ENCODE measurements at regions not wholly inside any gene's neighbourhood (a gene's known extent, or its start where the extent isn't known, plus 50 kb on each side); places are given as distances from the start of the nearest gene placed in this dataset.

- DNase-seq (ENCODE audit: extremely low read depth, insufficient read length): no peak
- no peak for TF ChIP-seq CTCF (IDR thresholded peaks at IDR 0.05; ENCODE audit: insufficient read depth, low read length, poor library complexity, severe bottlenecking)
- Histone ChIP-seq H3K4me3 (replicated peaks; ENCODE audit: low read depth, low read length) (no peak overlapping the region), H3K36me3 (ENCODE audit: control insufficient read depth, insufficient read depth, low read length) (no peaks in the 10 kb centered on the region), H3K27me3 (replicated peaks; ENCODE audit: control insufficient read depth, insufficient read depth, low read length) (no peaks in the 10 kb centered on the region; the same call in 1 of the 2 replicates)
Observed at GRCh38 chrX:137431693-137432488, 134.0 kb upstream of the ZIC3 start.

DNA sequence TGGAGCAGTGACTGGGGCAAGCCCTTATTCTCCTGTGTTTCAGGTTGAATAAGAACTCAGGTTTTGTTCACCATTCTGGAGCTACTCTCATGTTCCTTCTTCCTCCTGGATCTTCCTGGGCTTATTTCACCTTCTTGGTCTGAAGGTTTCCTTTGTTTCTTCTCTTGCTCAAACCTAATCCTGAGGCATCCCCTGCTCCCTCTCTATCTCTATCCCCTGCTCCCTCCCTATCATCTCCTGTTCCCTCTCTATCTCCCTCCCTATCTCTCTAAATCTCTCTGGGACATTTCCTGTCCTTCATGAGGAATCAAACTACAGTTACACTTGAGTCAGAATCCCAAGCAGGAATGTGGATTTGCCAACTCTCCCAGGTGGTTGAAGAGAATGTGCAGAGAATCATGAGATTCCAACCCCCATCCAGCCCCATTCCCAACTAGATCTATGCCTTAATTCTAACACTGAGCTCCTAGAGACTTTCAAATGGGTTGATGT is 134.9 kb upstream of the ZIC3 start:
- no peaks in the 10 kb centered on the region; the same call in none of the 2 replicates for H3K27me3 ChIP-seq (replicated peaks; ENCODE audit: control insufficient read depth, insufficient read depth, low read length)
- DNase-seq (ENCODE audit: extremely low read depth, insufficient read length): no peak
- no peaks in the 10 kb centered on the region for H3K36me3 ChIP-seq (ENCODE audit: control insufficient read depth, insufficient read depth, low read length)
- H3K4me3 ChIP-seq (replicated peaks; ENCODE audit: low read depth, low read length): no peak overlapping the region
- no peak for TF ChIP-seq CTCF (IDR thresholded peaks at IDR 0.05; ENCODE audit: insufficient read depth, low read length, poor library complexity, severe bottlenecking)

DNA sequence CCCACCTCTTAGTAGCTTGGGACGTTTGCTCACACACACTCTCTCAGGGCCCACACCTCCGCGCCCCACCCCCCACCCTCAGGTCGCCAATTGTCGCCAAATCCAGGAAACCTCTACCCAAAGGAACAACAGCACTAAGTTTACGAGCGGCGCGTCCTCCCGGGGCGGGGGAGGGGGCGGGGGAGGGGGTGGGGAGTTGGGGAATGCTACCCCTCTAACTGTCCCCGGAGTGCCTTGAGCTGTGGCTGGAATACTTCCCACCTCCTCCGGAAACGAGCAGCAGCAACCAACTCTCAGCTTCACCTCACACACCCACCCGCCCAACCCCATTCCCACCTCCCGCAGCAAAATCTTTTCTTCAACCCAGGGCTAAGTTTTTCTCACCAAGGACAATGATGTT is 135.6 kb upstream of the ZIC3 start:
- H3K4me3 ChIP-seq (replicated peaks; ENCODE audit: low read depth, low read length): no peak overlapping the region
- H3K27me3 ChIP-seq (replicated peaks; ENCODE audit: control insufficient read depth, insufficient read depth, low read length): no peaks in the 10 kb centered on the region; the same call in none of the 2 replicates
- no peak for TF ChIP-seq CTCF (IDR thresholded peaks at IDR 0.05; ENCODE audit: insufficient read depth, low read length, poor library complexity, severe bottlenecking)
- no peaks in the 10 kb centered on the region for H3K36me3 ChIP-seq (ENCODE audit: control insufficient read depth, insufficient read depth, low read length)
- no peak for DNase-seq (ENCODE audit: extremely low read depth, insufficient read length)

DNA sequence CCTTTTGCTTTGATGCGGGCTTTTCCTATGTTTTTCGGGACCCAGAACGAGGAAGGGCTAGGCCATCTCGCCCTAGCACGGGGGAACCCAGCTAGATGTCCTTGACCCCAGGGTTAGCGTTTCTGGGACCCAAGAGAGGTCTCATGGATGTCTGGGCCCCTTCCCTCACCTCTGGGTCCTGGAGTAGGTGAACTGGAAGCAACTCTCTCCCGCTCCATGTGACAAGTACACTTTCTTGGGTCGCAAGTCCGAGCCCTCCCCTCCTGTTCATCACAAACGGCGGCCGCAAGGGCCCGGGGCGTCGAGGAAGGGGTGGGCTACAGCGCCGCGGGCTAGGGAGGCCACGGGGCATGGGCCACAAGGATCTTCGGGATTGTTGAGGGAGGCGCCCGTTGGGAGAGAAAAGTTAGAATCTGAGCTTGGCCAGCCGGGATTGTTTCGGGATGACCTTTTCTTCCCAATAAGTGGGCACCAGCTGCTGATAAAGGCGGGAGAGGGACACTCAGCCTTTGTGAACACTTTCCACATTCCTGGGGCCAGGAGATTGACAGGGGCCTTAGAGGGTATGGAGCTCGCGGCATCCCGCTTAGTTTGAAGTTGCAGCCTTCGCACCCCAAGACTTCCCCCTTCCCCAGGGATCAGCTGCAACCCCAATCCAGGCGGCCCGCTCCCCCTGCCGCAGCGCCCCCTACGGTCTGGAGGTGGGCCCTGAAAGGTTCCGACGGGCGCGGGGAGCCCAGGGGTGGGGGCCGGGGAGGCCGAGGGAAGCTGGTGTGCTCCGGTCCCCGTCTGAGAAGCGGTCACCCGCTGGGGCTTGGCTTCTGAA is 136.9 kb upstream of the ZIC3 start:
- TF ChIP-seq CTCF (IDR thresholded peaks at IDR 0.05; ENCODE audit: insufficient read depth, low read length, poor library complexity, severe bottlenecking): no peak
- no peaks in the 10 kb centered on the region; the same call in none of the 2 replicates for H3K27me3 ChIP-seq (replicated peaks; ENCODE audit: control insufficient read depth, insufficient read depth, low read length)
- H3K36me3 ChIP-seq (ENCODE audit: control insufficient read depth, insufficient read depth, low read length): no peaks in the 10 kb centered on the region
- H3K4me3 ChIP-seq (replicated peaks; ENCODE audit: low read depth, low read length): no peak overlapping the region
- DNase-seq (ENCODE audit: extremely low read depth, insufficient read length): no peak

DNA sequence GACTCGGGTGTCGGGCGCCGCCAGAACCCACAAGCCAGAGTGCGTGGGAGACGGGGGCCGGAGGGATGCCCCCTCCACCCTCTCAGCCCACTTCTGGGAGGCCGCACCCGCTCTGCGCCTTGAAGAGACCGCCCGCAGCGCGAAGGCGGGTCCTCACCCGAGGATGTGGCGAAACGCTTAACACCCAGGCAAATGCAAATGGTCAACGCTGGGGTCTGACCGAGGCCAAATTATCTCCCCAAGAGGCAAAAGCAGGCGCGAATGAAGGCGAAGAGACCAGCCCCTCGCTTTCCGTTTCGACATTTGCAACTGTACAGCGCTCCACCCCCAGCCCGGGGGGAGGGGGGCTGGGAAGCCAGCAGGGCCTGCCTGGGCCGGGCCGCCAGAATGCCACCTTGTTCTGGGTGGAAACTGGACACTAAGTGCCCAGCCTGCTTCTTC is 137.7 kb upstream of the ZIC3 start:
- Histone ChIP-seq H3K27me3 (replicated peaks; ENCODE audit: control insufficient read depth, insufficient read depth, low read length) (no peaks in the 10 kb centered on the region; the same call in none of the 2 replicates), H3K4me3 (replicated peaks; ENCODE audit: low read depth, low read length) (no peak overlapping the region; the same call in 1 of the 2 replicates), H3K36me3 (ENCODE audit: control insufficient read depth, insufficient read depth, low read length) (no peaks in the 10 kb centered on the region)
- DNase-seq (ENCODE audit: extremely low read depth, insufficient read length): no peak
- no peak for TF ChIP-seq CTCF (IDR thresholded peaks at IDR 0.05; ENCODE audit: insufficient read depth, low read length, poor library complexity, severe bottlenecking)
